GM12878 (cell line): ENCODE measurements at regions not wholly inside any gene's neighbourhood (a gene's known extent, or its start where the extent isn't known, plus 50 kb on each side); places are given as distances from the start of the nearest gene placed in this dataset.

Experiments used
- ATAC-seq: fragments of 200-7000 bp; cut with Tn5 transposase; 3 replicates; pipeline ENCODE4 v1.9.1; 2020; ENCODE audit warnings: mild to moderate bottlenecking, moderate library complexity
- BruUV-seq: library from RNA; stranded (reverse); fragments of 400-500 nt; replicated peaks from 2 replicates; lab custom pipeline; 2021; lab: Mats Ljungman, UMichigan
- CTCF ChIA-PET: fragments of 300-600 bp; sonication (Branson Sonifier 250); formaldehyde crosslinking; extraction: SDS; loops from one replicate; lab custom pipeline; 2021; ENCODE audit warnings: inconsistent platforms; lab: Yijun Ruan, JAX
- POLR2A ChIA-PET: fragments of 350-600 bp; formaldehyde crosslinking; extraction: SDS; loops from one replicate; lab custom pipeline; 2021; ENCODE audit warnings: inconsistent platforms; lab: Charles Lee
- RAD21 ChIA-PET: fragments of 300-600 bp; sonication (Branson Sonifier 250); formaldehyde crosslinking; loops from one replicate; lab custom pipeline; 2023; ENCODE audit warnings: antibody characterized with exemption; ENCODE audit not compliant: unreplicated experiment; lab: Charles Lee
- SMC1A ChIA-PET: fragments of 300-600 bp; sonication (Branson Sonifier 250); formaldehyde crosslinking; loops from one replicate; lab custom pipeline; 2023; ENCODE audit not compliant: unreplicated experiment, uncharacterized antibody; lab: Charles Lee
- DNase-seq: peaks from one replicate; pipeline ENCODE4 v3.0.0-alpha.2; 2011; ENCODE audit warnings: low read depth, low spot score
- FAIRE-seq: peaks from 3 replicates; lab custom pipeline; 2011; peaks lifted over from hg19 to GRCh38; lab: Jason Lieb, UNC
- H2AFZ ChIP-seq: 2 replicates; pipeline ENCODE4 v1.6.0; 2011; ENCODE audit warnings: low read depth, low read length, control low read depth; ENCODE audit not compliant: control insufficient read depth
- H3K27ac ChIP-seq: 2 replicates; pipeline ENCODE4 v1.5.1; 2011; ENCODE audit warnings: control low read depth; ENCODE audit not compliant: control insufficient read depth, insufficient read depth
- H3K27me3 ChIP-seq, 2 experiments: replicated peaks in 1 of 2; 2 replicates each; pipeline versions ENCODE4 v1.6.0 to v1.6.1; 2011; ENCODE audit warnings: low read length in 1 of 2; ENCODE audit not compliant: control insufficient read depth in 2 of 2, insufficient read depth in 2 of 2
- H3K36me3 ChIP-seq, 2 experiments: 2 replicates each; pipeline ENCODE4 v1.5.1; 2011; ENCODE audit warnings: low read length in 1 of 2; ENCODE audit not compliant: control insufficient read depth in 2 of 2, insufficient read depth in 2 of 2
- H3K4me1 ChIP-seq: 2 replicates; pipeline ENCODE4 v1.6.1; 2011; ENCODE audit warnings: mild to moderate bottlenecking, low read length, moderate library complexity, mixed read lengths; ENCODE audit not compliant: control insufficient read depth, insufficient read depth
- H3K4me2 ChIP-seq: 2 replicates; pipeline ENCODE4 v1.6.0; 2011; ENCODE audit warnings: control low read depth; ENCODE audit not compliant: control insufficient read depth, insufficient read depth
- H3K4me3 ChIP-seq: fragments of 200-600 bp; sonication (generic); 2 replicates; pipeline ENCODE4 v1.5.1; 2016
- H3K79me2 ChIP-seq: 2 replicates; pipeline ENCODE4 v1.6.0; 2011; ENCODE audit warnings: low read length; ENCODE audit not compliant: control insufficient read depth, insufficient read depth
- H3K9ac ChIP-seq: 2 replicates; pipeline ENCODE4 v1.8.0; 2011; ENCODE audit warnings: low read length, control low read depth, mixed read lengths; ENCODE audit not compliant: control insufficient read depth, insufficient read depth
- H3K9me3 ChIP-seq: replicated peaks from 3 replicates; pipeline ENCODE4 v1.5.1; 2011; ENCODE audit warnings: mild to moderate bottlenecking, low read length; ENCODE audit not compliant: control insufficient read depth, insufficient read depth
- H4K20me1 ChIP-seq: 2 replicates; pipeline ENCODE4 v1.6.0; 2011; ENCODE audit not compliant: control insufficient read depth, insufficient read depth
- MTA2 ChIP-seq: fragments of 450-650 bp; IDR thresholded peaks from 2 replicates; pipeline ENCODE4 v1.6.1; 2016; ENCODE audit warnings: low read depth, mild to moderate bottlenecking, moderate library complexity
- MTA3 ChIP-seq: IDR thresholded peaks from 2 replicates; pipeline ENCODE4 v1.6.1; 2012; ENCODE audit warnings: low read length, inconsistent platforms, borderline replicate concordance
- NFIC ChIP-seq: IDR thresholded peaks from 2 replicates; pipeline ENCODE4 v1.6.1; 2012; ENCODE audit warnings: low read depth, mild to moderate bottlenecking, inconsistent platforms, low read length, moderate library complexity
- WGBS: methylation state at CpG from one replicate; pipeline ENCODE4 v1.1.6; 2016; ENCODE audit warnings: low lambda C conversion rate; ENCODE audit not compliant: insufficient replicate concordance, insufficient coverage; ENCODE audit errors: missing lambda C conversion rate; 5-methylcytosine and 5-hydroxymethylcytosine counted together
- in situ Hi-C: fragments of 300-500 bp; cut with MboI; formaldehyde crosslinking; loops from 9 replicates; pipeline ENCODE4 v1.14.3; 2018; ENCODE audit warnings: mixed read lengths
- intact Hi-C: fragments of 100-400 bp; cut with micrococcal nuclease; formaldehyde crosslinking; loops from one replicate; pipeline ENCODE4 v1.14.2; 2022; ENCODE audit not compliant: unreplicated experiment
- TF ChIP-seq, protein P1 (sequence below): fragments of 450-650 bp; formaldehyde crosslinking; IDR thresholded peaks from 2 replicates; pipeline ENCODE4 v1.5.0; 2022; ENCODE audit warnings: mild to moderate bottlenecking, missing genetic modification characterization
- TF ChIP-seq, protein P2 (sequence below): IDR thresholded peaks from 2 replicates; pipeline ENCODE4 v1.6.1; 2011; ENCODE audit warnings: mild to moderate bottlenecking, low read depth, low read length, moderate library complexity; ENCODE audit not compliant: insufficient replicate concordance
- TF ChIP-seq, protein P3 (sequence below): fragments of 450-650 bp; formaldehyde crosslinking; IDR thresholded peaks from 2 replicates; pipeline ENCODE4 v1.4.0; 2022; ENCODE audit warnings: mild to moderate bottlenecking, moderate library complexity
- TF ChIP-seq, protein P4 (sequence below): IDR thresholded peaks from 2 replicates; pipeline ENCODE4 v1.6.1; 2012; ENCODE audit warnings: improper control_type of control experiment, low read depth, low read length; ENCODE audit not compliant: insufficient replicate concordance
- TF ChIP-seq, protein P5 (sequence below): IDR thresholded peaks from 2 replicates; pipeline ENCODE4 v1.6.1; 2012; ENCODE audit warnings: low read depth, low read length, improper control_type of control experiment

DNA sequence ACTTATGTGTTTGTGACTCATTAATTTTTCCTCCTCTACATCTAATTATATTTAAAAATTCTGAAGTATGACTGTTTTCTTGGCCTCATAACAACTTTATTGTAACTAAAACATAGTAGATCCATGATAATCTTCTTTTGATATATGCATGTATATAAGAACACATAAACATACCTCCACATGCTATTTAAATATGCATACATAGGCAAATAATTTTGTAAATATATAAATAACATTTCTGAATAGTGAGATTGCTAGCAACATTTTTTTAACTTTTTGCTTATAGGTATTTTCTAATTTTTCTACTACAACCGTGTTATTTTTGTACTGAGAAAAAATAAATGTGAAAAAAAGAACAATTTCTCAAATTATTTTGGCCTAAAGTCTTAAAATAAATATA lies 627.6 kb downstream of the HTR1B start:
- H3K4me1 ChIP-seq: no peaks in the 10 kb centered on the region
- in situ Hi-C loops: no loop called here
- SMC1A ChIA-PET: no interaction called here
- 0% methylated on average over 1 of the region's 1 CpG for WGBS
- H4K20me1 ChIP-seq: no peaks in the 10 kb centered on the region
- no peaks in the 10 kb centered on the region for H3K79me2 ChIP-seq
- no peak overlapping the region for H3K4me3 ChIP-seq
- no peaks in the 10 kb centered on the region for H3K9me3 ChIP-seq
- no peak overlapping the region for H2AFZ ChIP-seq
- RAD21 ChIA-PET: no interaction called here
- DNase-seq: no peak
- no peak for FAIRE-seq
- CTCF ChIA-PET: no interaction called here
- H3K36me3 ChIP-seq: no peaks in the 10 kb centered on the region
- BruUV-seq: no TSS peak
- intact Hi-C loops: no loop called here
- no peak overlapping the region for H3K9ac ChIP-seq
- ATAC-seq: no peak
- POLR2A ChIA-PET: no interaction called here
- no peak overlapping the region for H3K27ac ChIP-seq
- no peaks in the 10 kb centered on the region for H3K27me3 ChIP-seq
- no peak overlapping the region for H3K4me2 ChIP-seq
- TF ChIP-seq, protein P1, sequence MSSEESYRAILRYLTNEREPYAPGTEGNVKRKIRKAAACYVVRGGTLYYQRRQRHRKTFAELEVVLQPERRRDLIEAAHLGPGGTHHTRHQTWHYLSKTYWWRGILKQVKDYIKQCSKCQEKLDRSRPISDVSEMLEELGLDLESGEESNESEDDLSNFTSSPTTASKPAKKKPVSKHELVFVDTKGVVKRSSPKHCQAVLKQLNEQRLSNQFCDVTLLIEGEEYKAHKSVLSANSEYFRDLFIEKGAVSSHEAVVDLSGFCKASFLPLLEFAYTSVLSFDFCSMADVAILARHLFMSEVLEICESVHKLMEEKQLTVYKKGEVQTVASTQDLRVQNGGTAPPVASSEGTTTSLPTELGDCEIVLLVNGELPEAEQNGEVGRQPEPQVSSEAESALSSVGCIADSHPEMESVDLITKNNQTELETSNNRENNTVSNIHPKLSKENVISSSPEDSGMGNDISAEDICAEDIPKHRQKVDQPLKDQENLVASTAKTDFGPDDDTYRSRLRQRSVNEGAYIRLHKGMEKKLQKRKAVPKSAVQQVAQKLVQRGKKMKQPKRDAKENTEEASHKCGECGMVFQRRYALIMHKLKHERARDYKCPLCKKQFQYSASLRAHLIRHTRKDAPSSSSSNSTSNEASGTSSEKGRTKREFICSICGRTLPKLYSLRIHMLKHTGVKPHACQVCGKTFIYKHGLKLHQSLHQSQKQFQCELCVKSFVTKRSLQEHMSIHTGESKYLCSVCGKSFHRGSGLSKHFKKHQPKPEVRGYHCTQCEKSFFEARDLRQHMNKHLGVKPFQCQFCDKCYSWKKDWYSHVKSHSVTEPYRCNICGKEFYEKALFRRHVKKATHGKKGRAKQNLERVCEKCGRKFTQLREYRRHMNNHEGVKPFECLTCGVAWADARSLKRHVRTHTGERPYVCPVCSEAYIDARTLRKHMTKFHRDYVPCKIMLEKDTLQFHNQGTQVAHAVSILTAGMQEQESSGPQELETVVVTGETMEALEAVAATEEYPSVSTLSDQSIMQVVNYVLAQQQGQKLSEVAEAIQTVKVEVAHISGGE (CRISPR knock-in tag): no peak
- no peak for TF ChIP-seq NFIC
- TF ChIP-seq, protein P2, sequence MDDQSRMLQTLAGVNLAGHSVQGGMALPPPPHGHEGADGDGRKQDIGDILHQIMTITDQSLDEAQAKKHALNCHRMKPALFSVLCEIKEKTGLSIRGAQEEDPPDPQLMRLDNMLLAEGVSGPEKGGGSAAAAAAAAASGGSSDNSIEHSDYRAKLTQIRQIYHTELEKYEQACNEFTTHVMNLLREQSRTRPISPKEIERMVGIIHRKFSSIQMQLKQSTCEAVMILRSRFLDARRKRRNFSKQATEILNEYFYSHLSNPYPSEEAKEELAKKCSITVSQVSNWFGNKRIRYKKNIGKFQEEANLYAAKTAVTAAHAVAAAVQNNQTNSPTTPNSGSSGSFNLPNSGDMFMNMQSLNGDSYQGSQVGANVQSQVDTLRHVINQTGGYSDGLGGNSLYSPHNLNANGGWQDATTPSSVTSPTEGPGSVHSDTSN: no peak
- no peak for TF ChIP-seq MTA3
- TF ChIP-seq, protein P3, sequence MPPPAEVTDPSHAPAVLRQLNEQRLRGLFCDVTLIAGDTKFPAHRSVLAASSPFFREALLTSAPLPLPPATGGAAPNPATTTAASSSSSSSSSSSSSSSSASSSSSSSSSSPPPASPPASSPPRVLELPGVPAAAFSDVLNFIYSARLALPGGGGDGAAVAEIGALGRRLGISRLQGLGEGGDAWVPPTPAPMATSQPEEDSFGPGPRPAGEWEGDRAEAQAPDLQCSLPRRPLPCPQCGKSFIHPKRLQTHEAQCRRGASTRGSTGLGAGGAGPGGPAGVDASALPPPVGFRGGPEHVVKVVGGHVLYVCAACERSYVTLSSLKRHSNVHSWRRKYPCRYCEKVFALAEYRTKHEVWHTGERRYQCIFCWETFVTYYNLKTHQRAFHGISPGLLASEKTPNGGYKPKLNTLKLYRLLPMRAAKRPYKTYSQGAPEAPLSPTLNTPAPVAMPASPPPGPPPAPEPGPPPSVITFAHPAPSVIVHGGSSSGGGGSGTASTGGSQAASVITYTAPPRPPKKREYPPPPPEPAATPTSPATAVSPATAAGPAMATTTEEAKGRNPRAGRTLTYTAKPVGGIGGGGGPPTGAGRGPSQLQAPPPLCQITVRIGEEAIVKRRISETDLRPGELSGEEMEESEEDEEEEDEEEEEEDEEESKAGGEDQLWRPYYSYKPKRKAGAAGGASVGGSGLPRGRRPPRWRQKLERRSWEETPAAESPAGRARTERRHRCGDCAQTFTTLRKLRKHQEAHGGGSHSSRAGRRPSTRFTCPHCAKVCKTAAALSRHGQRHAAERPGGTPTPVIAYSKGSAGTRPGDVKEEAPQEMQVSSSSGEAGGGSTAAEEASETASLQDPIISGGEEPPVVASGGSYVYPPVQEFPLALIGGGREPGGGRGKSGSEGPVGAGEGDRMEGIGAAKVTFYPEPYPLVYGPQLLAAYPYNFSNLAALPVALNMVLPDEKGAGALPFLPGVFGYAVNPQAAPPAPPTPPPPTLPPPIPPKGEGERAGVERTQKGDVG (CRISPR knock-in tag): no peak
- TF ChIP-seq, protein P4, sequence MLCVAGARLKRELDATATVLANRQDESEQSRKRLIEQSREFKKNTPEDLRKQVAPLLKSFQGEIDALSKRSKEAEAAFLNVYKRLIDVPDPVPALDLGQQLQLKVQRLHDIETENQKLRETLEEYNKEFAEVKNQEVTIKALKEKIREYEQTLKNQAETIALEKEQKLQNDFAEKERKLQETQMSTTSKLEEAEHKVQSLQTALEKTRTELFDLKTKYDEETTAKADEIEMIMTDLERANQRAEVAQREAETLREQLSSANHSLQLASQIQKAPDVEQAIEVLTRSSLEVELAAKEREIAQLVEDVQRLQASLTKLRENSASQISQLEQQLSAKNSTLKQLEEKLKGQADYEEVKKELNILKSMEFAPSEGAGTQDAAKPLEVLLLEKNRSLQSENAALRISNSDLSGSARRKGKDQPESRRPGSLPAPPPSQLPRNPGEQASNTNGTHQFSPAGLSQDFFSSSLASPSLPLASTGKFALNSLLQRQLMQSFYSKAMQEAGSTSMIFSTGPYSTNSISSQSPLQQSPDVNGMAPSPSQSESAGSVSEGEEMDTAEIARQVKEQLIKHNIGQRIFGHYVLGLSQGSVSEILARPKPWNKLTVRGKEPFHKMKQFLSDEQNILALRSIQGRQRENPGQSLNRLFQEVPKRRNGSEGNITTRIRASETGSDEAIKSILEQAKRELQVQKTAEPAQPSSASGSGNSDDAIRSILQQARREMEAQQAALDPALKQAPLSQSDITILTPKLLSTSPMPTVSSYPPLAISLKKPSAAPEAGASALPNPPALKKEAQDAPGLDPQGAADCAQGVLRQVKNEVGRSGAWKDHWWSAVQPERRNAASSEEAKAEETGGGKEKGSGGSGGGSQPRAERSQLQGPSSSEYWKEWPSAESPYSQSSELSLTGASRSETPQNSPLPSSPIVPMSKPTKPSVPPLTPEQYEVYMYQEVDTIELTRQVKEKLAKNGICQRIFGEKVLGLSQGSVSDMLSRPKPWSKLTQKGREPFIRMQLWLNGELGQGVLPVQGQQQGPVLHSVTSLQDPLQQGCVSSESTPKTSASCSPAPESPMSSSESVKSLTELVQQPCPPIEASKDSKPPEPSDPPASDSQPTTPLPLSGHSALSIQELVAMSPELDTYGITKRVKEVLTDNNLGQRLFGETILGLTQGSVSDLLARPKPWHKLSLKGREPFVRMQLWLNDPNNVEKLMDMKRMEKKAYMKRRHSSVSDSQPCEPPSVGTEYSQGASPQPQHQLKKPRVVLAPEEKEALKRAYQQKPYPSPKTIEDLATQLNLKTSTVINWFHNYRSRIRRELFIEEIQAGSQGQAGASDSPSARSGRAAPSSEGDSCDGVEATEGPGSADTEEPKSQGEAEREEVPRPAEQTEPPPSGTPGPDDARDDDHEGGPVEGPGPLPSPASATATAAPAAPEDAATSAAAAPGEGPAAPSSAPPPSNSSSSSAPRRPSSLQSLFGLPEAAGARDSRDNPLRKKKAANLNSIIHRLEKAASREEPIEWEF: no peak
- TF ChIP-seq, protein P5, sequence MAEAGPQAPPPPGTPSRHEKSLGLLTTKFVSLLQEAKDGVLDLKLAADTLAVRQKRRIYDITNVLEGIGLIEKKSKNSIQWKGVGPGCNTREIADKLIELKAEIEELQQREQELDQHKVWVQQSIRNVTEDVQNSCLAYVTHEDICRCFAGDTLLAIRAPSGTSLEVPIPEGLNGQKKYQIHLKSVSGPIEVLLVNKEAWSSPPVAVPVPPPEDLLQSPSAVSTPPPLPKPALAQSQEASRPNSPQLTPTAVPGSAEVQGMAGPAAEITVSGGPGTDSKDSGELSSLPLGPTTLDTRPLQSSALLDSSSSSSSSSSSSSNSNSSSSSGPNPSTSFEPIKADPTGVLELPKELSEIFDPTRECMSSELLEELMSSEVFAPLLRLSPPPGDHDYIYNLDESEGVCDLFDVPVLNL: no peak
- no peak for TF ChIP-seq MTA2
